CD4-positive, alpha-beta T cell treated with Interleukin-15 for 1 hour (primary cell): ENCODE measurements at regions not wholly inside any gene's neighbourhood (a gene's known extent, or its start where the extent isn't known, plus 50 kb on each side); places are given as distances from the start of the nearest gene placed in this dataset.
"Not testable (repeated sequence)": the region's sequence is repeated elsewhere in the genome, so short reads cannot be mapped to it uniquely, and the experiment has no call there.

Source experiments
- DNase-seq: peaks from one replicate; pipeline ENCODE4 v3.0.0-alpha.2; 2020

GRCh38 chr1:157288006-157288405 lies 149.8 kb upstream of the ETV3 start:
- DNase-seq = no peak

GRCh38 chr1:157287462-157287861 lies 149.3 kb upstream of the ETV3 start:
- DNase-seq = no peak

- DNase-seq = no peak
These were observed 148.6 kb upstream of the ETV3 start for GRCh38 chr1:157286646-157287420.

GRCh38 chr1:157286096-157286495 lies 147.9 kb upstream of the ETV3 start:
- DNase-seq = no peak

GRCh38 chr1:157284451-157284850 lies 146.3 kb upstream of the ETV3 start:
- no peak for DNase-seq

- DNase-seq = no peak
These were observed 141.6 kb upstream of the ETV3 start for GRCh38 chr1:157279802-157280140.

- no peak for DNase-seq
These were observed 141.1 kb upstream of the ETV3 start for GRCh38 chr1:157279138-157279801.

- no peak for DNase-seq
These were observed 140.4 kb upstream of the ETV3 start for GRCh38 chr1:157278383-157279137.

GRCh38 chr1:157277913-157278312 lies 139.7 kb upstream of the ETV3 start:
- DNase-seq = no peak

- DNase-seq = no peak
These were observed 139.1 kb upstream of the ETV3 start for GRCh38 chr1:157277281-157277680.

- no peak for DNase-seq
These were observed 136.7 kb upstream of the ETV3 start for GRCh38 chr1:157274698-157275534.

- no peak for DNase-seq
These were observed 134.7 kb upstream of the ETV3 start for GRCh38 chr1:157272729-157273524.

GRCh38 chr1:157272264-157272663 lies 134.1 kb upstream of the ETV3 start:
- DNase-seq = no peak

GRCh38 chr1:157270705-157271274 lies 132.6 kb upstream of the ETV3 start:
- DNase-seq = no peak

- DNase-seq = peak; percentile 34
These were observed 131.6 kb upstream of the ETV3 start for GRCh38 chr1:157269656-157270375.

- DNase-seq = no peak
These were observed 124.7 kb upstream of the ETV3 start for GRCh38 chr1:157262891-157263290.

- DNase-seq = no peak
These were observed 124.2 kb upstream of the ETV3 start for GRCh38 chr1:157262422-157262821.

- not testable (repeated sequence) for DNase-seq
These were observed 117.7 kb upstream of the ETV3 start for GRCh38 chr1:157255891-157256290.

GRCh38 chr1:157254183-157254582 lies 116.0 kb upstream of the ETV3 start:
- not testable (repeated sequence) for DNase-seq

GRCh38 chr1:157252473-157252872 lies 114.3 kb upstream of the ETV3 start:
- DNase-seq = no peak

- no peak for DNase-seq
These were observed 111.5 kb upstream of the ETV3 start for GRCh38 chr1:157249739-157250138.
